ENCODE measurements at regions not wholly inside any gene's neighbourhood (a gene's known extent, or its start where the extent isn't known, plus 50 kb on each side); places are given as distances from the start of the nearest gene placed in this dataset.

DNA sequence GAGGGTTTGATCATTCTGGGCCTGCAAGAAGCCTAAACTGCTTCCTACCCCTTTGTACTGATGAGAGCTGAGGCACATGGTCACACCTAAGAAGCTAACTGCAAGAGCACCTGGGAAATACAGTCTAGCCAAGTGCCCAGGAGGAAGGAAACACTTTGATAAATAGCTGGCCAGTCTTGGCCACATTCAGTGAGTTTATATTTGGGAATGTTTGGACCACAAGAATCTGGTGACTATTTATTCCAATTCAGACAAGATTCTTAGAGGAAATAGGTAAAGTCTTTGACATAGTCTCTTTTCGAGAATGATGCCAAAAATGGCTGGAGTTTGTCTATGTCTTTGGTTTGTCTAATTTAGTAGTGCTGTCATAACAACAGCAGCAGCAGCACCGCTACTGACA is 213.6 kb downstream of the KIF20B start:
- TF ChIP-seq, protein P1, sequence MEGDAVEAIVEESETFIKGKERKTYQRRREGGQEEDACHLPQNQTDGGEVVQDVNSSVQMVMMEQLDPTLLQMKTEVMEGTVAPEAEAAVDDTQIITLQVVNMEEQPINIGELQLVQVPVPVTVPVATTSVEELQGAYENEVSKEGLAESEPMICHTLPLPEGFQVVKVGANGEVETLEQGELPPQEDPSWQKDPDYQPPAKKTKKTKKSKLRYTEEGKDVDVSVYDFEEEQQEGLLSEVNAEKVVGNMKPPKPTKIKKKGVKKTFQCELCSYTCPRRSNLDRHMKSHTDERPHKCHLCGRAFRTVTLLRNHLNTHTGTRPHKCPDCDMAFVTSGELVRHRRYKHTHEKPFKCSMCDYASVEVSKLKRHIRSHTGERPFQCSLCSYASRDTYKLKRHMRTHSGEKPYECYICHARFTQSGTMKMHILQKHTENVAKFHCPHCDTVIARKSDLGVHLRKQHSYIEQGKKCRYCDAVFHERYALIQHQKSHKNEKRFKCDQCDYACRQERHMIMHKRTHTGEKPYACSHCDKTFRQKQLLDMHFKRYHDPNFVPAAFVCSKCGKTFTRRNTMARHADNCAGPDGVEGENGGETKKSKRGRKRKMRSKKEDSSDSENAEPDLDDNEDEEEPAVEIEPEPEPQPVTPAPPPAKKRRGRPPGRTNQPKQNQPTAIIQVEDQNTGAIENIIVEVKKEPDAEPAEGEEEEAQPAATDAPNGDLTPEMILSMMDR (conservative IDR thresholded peaks at IDR 0.05; ENCODE audit: low read depth, low read length): no peak
- TF ChIP-seq EZH2 (IDR thresholded peaks at IDR 0.05; ENCODE audit: low read length, unreplicated experiment) (no peak), EZH2phosphoT487 (IDR thresholded peaks at IDR 0.05; ENCODE audit: borderline replicate concordance, low read length) (no peak)
